Glomerular visceral epithelial cell (primary cell): ENCODE measurements at regions not wholly inside any gene's neighbourhood (a gene's known extent, or its start where the extent isn't known, plus 50 kb on each side); places are given as distances from the start of the nearest gene placed in this dataset.
"Not testable (repeated sequence)": the region's sequence is repeated elsewhere in the genome, so short reads cannot be mapped to it uniquely, and the experiment has no call there.

ENCODE experiments used
- DNase-seq: peaks from one replicate; pipeline ENCODE4 v3.0.0-alpha.2; 2016; ENCODE audit errors: extremely low spot score

- DNase-seq: no peak
Measured at GRCh38 chr20:58040447-58041290, 187.8 kb downstream of the ANKRD60 start.

- DNase-seq: no peak
Measured at GRCh38 chr20:58039274-58040092, 189.0 kb downstream of the ANKRD60 start.

- DNase-seq: no peak
Measured at GRCh38 chr20:58038123-58038654, 190.3 kb downstream of the ANKRD60 start.

GRCh38 chr20:58037631-58038030 lies 190.8 kb downstream of the ANKRD60 start:
- DNase-seq: no peak

- no peak for DNase-seq
Measured at GRCh38 chr20:58033026-58033536, 195.4 kb downstream of the ANKRD60 start.

- no peak for DNase-seq
Measured at GRCh38 chr20:58032599-58032998, 195.9 kb downstream of the ANKRD60 start.

GRCh38 chr20:58031350-58031749 lies 197.1 kb downstream of the ANKRD60 start:
- not testable (repeated sequence) for DNase-seq

GRCh38 chr20:58028123-58028522 lies 200.3 kb downstream of the ANKRD60 start:
- DNase-seq: no peak

- no peak for DNase-seq
Measured at GRCh38 chr20:58026361-58026760, 202.1 kb downstream of the ANKRD60 start.

- no peak for DNase-seq
Measured at GRCh38 chr20:58025233-58025632, 203.2 kb downstream of the ANKRD60 start.

- no peak for DNase-seq
Measured at GRCh38 chr20:58024241-58024721, 204.2 kb downstream of the ANKRD60 start.

GRCh38 chr20:58023781-58024180 lies 204.7 kb downstream of the ANKRD60 start:
- no peak for DNase-seq

GRCh38 chr20:58023346-58023745 lies 205.1 kb downstream of the ANKRD60 start:
- DNase-seq: no peak

GRCh38 chr20:58022711-58023110 lies 205.7 kb downstream of the ANKRD60 start:
- DNase-seq: no peak

- no peak for DNase-seq
Measured at GRCh38 chr20:58021481-58021880, 207.0 kb downstream of the ANKRD60 start.

GRCh38 chr20:58020656-58021454 lies 207.6 kb downstream of the ANKRD60 start:
- DNase-seq: no peak

- DNase-seq: no peak
Measured at GRCh38 chr20:58019850-58020625, 208.4 kb downstream of the ANKRD60 start.

- DNase-seq: peak; percentile 31
Measured at GRCh38 chr20:58019027-58019849, 209.2 kb downstream of the ANKRD60 start.

GRCh38 chr20:58018590-58018989 lies 209.9 kb downstream of the ANKRD60 start:
- no peak for DNase-seq
